ENCODE measurements at regions not wholly inside any gene's neighbourhood (a gene's known extent, or its start where the extent isn't known, plus 50 kb on each side); places are given as distances from the start of the nearest gene placed in this dataset.

- no peaks in the 10 kb centered on the region for H3K27me3 ChIP-seq
- H3K4me3 ChIP-seq (ENCODE audit: low read depth, low read length): no peak overlapping the region
- DNase-seq: no peak
Measured at GRCh38 chr18:45417392-45417791, 197.9 kb upstream of the SLC14A2 start.

DNA sequence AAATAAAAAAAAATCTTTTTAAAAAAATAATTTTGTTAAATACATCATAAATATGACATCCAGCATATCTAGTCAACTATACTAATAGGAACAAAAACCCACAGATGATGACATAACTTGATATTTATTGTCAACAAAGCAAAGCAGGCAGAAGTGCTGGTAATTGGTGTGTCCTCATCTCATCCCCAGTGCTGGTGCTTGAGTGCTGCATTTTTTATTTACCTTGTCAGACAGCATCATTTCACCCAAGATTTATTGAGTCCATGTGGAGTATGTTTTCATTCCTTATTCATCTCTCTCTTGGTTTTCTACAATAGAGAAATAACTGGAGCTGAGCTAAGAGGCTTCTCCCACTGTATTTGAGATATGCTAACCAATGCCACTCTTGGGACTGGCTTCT lies 191.6 kb upstream of the SLC14A2 start:
- no peaks in the 10 kb centered on the region for H3K4me1 ChIP-seq
- H3K4me3 ChIP-seq (ENCODE audit: low read depth, low read length): no peak overlapping the region
- no peak for TF ChIP-seq CTCF (IDR thresholded peaks at IDR 0.05; ENCODE audit: low read depth, low read length)
- no peaks in the 10 kb centered on the region for H3K9me3 ChIP-seq
- H3K36me3 ChIP-seq: no peaks in the 10 kb centered on the region
- DNase-seq: no peak
- H3K27me3 ChIP-seq: no peaks in the 10 kb centered on the region

More at GRCh38 chr18:45417392-45417791, 197.9 kb upstream of the SLC14A2 start:
- Histone ChIP-seq H3K36me3 (no peaks in the 10 kb centered on the region), H3K4me1 (no peaks in the 10 kb centered on the region), H3K9me3 (no peaks in the 10 kb centered on the region)
- TF ChIP-seq CTCF (IDR thresholded peaks at IDR 0.05; ENCODE audit: low read depth, low read length): no peak

- DNase-seq: no peak
- Histone ChIP-seq H3K4me3 (ENCODE audit: low read depth, low read length) (no peak overlapping the region), H3K4me1 (no peaks in the 10 kb centered on the region), H3K27me3 (no peaks in the 10 kb centered on the region), H3K9me3 (no peaks in the 10 kb centered on the region), H3K36me3 (no peaks in the 10 kb centered on the region)
- no peak for TF ChIP-seq CTCF (IDR thresholded peaks at IDR 0.05; ENCODE audit: low read depth, low read length)
Measured at GRCh38 chr18:45430041-45430440, 185.2 kb upstream of the SLC14A2 start.

DNA sequence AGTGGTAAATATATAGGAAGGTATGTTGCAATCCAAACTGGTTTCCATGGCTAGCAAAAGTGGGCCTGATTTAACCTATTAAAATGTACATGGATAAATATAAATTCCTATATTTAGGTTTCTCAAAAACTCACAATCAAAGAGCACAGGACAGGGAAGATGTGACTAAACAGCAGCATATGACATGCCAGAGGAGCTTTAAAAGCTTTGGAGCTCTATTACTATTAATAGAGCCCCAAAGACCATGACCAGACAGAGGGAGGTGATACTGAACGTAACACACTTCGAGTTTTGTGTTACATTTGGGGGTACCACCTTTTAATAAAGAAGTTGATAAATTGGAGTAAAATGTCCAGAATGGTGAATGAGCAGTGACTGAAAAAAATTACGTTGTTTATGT lies 179.5 kb upstream of the SLC14A2 start:
- no peak overlapping the region for H3K4me3 ChIP-seq (ENCODE audit: low read depth, low read length)
- H3K27me3 ChIP-seq: no peaks in the 10 kb centered on the region
- TF ChIP-seq CTCF (IDR thresholded peaks at IDR 0.05; ENCODE audit: low read depth, low read length): no peak
- H3K9me3 ChIP-seq: no peaks in the 10 kb centered on the region
- H3K4me1 ChIP-seq: no peaks in the 10 kb centered on the region
- H3K36me3 ChIP-seq: no peaks in the 10 kb centered on the region
- DNase-seq: no peak

GRCh38 chr18:45437366-45437765 lies 177.9 kb upstream of the SLC14A2 start:
- H3K9me3 ChIP-seq: no peaks in the 10 kb centered on the region
- DNase-seq: no peak
- no peak overlapping the region for H3K4me3 ChIP-seq (ENCODE audit: low read depth, low read length)
- no peaks in the 10 kb centered on the region for H3K27me3 ChIP-seq
- TF ChIP-seq CTCF (IDR thresholded peaks at IDR 0.05; ENCODE audit: low read depth, low read length): no peak
- H3K36me3 ChIP-seq: no peaks in the 10 kb centered on the region
- H3K4me1 ChIP-seq: no peaks in the 10 kb centered on the region

- DNase-seq: no peak
- H3K9me3 ChIP-seq: no peaks in the 10 kb centered on the region
- H3K36me3 ChIP-seq: no peaks in the 10 kb centered on the region
- TF ChIP-seq CTCF (IDR thresholded peaks at IDR 0.05; ENCODE audit: low read depth, low read length): no peak
- no peaks in the 10 kb centered on the region for H3K27me3 ChIP-seq
- no peaks in the 10 kb centered on the region for H3K4me1 ChIP-seq
- no peak overlapping the region for H3K4me3 ChIP-seq (ENCODE audit: low read depth, low read length)
Measured at GRCh38 chr18:45439851-45440645, 175.2 kb upstream of the SLC14A2 start.

All from BE2C (cell line).